Cardiac muscle cell (in vitro differentiated cells and primary cell): ENCODE measurements at regions not wholly inside any gene's neighbourhood (a gene's known extent, or its start where the extent isn't known, plus 50 kb on each side); places are given as distances from the start of the nearest gene placed in this dataset.
A peak's percentile ranks its signal among the peaks of the same experiment; 100 is the strongest.

Experiments
- DNase-seq, 2 donors: peaks; one replicate each; pipeline versions ENCODE4 v3.0.0 to v3.0.0-alpha.2; 2010 to 2017; ENCODE audit warnings: low read depth in 1 of 2, low spot score in 1 of 2
- H3K27ac ChIP-seq: fragments of 200-600 bp; sonication (generic); 2 replicates; pipeline ENCODE4 v1.5.1; 2016
- H3K27me3 ChIP-seq: fragments of 200-600 bp; sonication (generic); 2 replicates; pipeline ENCODE4 v1.6.0; 2016; ENCODE audit warnings: control low read depth
- H3K36me3 ChIP-seq: fragments of 200-600 bp; sonication (generic); 2 replicates; pipeline ENCODE4 v1.5.1; 2016; ENCODE audit warnings: control low read depth
- H3K4me1 ChIP-seq: fragments of 200-600 bp; sonication (generic); 2 replicates; pipeline ENCODE4 v1.8.1; 2017; ENCODE audit warnings: low read depth, mild to moderate bottlenecking, mixed run types
- H3K4me3 ChIP-seq: fragments of 200-600 bp; sonication (generic); 2 replicates; pipeline ENCODE4 v1.5.1; 2016; ENCODE audit warnings: mild to moderate bottlenecking
- H3K9me3 ChIP-seq: fragments of 200-600 bp; sonication (generic); 2 replicates; pipeline ENCODE4 v1.5.1; 2017; ENCODE audit warnings: low read depth, mild to moderate bottlenecking, control low read depth
- CTCF ChIP-seq: IDR thresholded peaks from 2 replicates; pipeline ENCODE4 v1.5.1; 2012; ENCODE audit warnings: low read depth, mild to moderate bottlenecking, low read length

DNA sequence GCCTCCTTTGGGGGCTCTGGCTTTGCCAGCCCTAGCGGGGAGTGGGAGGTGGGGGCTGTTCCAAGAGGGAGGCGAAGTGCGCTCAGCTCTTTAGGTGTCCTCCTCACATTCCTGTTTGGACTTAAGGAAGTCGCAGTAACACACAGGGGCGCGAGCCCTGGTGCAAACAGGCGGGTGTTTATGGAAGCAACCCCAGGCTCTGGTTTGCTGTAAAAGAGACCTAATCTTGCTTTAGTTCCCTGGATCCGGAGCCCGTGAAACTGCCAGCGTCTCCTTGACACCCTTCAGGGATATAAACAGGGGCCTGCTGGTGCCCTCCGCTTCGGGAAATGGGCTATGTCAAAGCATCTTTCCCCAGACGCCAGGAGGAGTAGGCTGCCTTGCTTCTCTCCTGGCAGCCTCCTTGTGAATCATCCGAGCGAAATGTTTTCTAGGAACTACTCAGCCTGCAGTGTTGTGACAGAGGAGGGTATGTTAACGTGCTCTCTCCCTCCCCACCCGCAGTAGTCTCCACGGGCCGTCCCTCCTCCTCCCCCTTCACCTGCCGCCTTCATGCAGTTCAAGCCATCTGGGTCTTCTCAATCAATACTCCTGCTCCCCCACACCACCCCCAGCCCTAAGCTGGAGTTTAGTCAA is 168.0 kb upstream of the LRFN2 start:
- Histone ChIP-seq H3K27me3 (no peaks in the 10 kb centered on the region), H3K9me3 (no peaks in the 10 kb centered on the region), H3K4me3 (no peak overlapping the region), H3K27ac (no peak overlapping the region), H3K4me1 (peaks cover 15% of the 10 kb centered on the region), H3K36me3 (no peaks in the 10 kb centered on the region)
- peak; percentile 30 to 33 for DNase-seq
- TF ChIP-seq CTCF: no peak

GRCh38 chr6:40754461-40755045 is 167.4 kb upstream of the LRFN2 start:
- no peak for DNase-seq
- no peak overlapping the region for H3K4me3 ChIP-seq
- H3K36me3 ChIP-seq: no peaks in the 10 kb centered on the region
- no peaks in the 10 kb centered on the region for H3K9me3 ChIP-seq
- no peak overlapping the region for H3K27ac ChIP-seq
- H3K4me1 ChIP-seq: peaks cover 15% of the 10 kb centered on the region
- no peaks in the 10 kb centered on the region for H3K27me3 ChIP-seq
- no peak for TF ChIP-seq CTCF

GRCh38 chr6:40753675-40754448 is 166.7 kb upstream of the LRFN2 start:
- Histone ChIP-seq H3K27me3 (no peaks in the 10 kb centered on the region), H3K9me3 (no peaks in the 10 kb centered on the region), H3K4me3 (no peak overlapping the region), H3K4me1 (peaks cover 15% of the 10 kb centered on the region), H3K27ac (no peak overlapping the region), H3K36me3 (no peaks in the 10 kb centered on the region)
- DNase-seq: no peak
- TF ChIP-seq CTCF: no peak

DNA sequence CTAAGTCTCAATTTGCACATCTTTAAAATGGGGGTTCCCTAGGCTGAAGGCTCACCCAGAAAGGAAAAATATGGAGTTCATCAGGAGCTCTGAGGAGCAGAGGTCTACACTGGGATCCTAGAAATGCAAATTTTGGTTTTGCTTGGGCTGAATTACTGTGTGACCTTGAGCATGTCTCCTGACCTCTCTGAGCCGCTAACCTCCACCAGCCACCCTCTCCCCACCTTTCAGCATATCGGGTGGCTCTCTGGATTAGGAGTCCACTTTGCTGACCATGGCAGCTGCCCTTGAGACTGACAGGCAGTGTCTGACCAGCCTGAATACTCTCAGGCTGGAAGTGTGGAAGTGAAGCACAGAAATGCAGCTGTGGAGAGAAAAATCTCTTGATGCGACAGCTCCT is 165.9 kb upstream of the LRFN2 start:
- no peak overlapping the region for H3K27ac ChIP-seq
- DNase-seq: no peak
- no peaks in the 10 kb centered on the region for H3K27me3 ChIP-seq
- H3K4me1 ChIP-seq: peaks cover 14% of the 10 kb centered on the region
- H3K36me3 ChIP-seq: no peaks in the 10 kb centered on the region
- TF ChIP-seq CTCF: no peak
- H3K9me3 ChIP-seq: no peaks in the 10 kb centered on the region
- no peak overlapping the region for H3K4me3 ChIP-seq

DNA sequence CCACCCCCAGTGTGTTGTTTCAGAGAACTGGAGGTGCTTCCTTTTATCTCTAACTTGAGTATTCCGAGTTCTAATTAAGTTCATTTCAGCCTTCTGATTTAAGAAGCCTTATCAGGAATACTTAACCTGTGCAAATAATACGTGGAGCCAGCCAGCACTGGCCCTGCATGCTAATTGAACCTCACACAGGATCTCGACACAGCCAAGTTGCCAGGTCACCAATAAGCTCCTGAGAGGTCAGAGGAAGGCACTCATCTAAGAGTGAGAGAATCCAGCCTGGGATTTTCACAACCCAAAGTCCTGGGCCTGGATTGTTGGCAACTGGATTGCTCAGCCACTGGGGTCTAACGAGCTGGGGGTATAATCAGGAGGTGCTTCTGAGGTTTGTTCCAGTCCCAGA is 157.7 kb upstream of the LRFN2 start:
- no peak for TF ChIP-seq CTCF
- Histone ChIP-seq H3K36me3 (no peaks in the 10 kb centered on the region), H3K9me3 (no peaks in the 10 kb centered on the region), H3K4me3 (no peak overlapping the region), H3K27ac (no peak overlapping the region), H3K27me3 (no peaks in the 10 kb centered on the region), H3K4me1 (peaks cover 4% of the 10 kb centered on the region)
- DNase-seq: no peak
